IPS-15b (cell line): ENCODE measurements at regions not wholly inside any gene's neighbourhood (a gene's known extent, or its start where the extent isn't known, plus 50 kb on each side); places are given as distances from the start of the nearest gene placed in this dataset.

Experiments used
- H3K27me3 ChIP-seq: one replicate; pipeline ENCODE4 v1.6.1; 2013; ENCODE audit warnings: low read length; ENCODE audit not compliant: control insufficient read depth, insufficient read depth
- H3K36me3 ChIP-seq: one replicate; pipeline ENCODE4 v1.6.1; 2013; ENCODE audit warnings: low read length; ENCODE audit not compliant: control insufficient read depth, insufficient read depth
- H3K4me1 ChIP-seq: one replicate; pipeline ENCODE4 v1.6.1; 2013; ENCODE audit warnings: mild to moderate bottlenecking, low read length; ENCODE audit not compliant: control insufficient read depth, insufficient read depth
- H3K4me3 ChIP-seq: one replicate; pipeline ENCODE4 v1.5.1; 2013; ENCODE audit warnings: low read depth, low read length
- H3K9ac ChIP-seq: one replicate; pipeline ENCODE4 v1.6.1; 2013; ENCODE audit warnings: low read depth, mild to moderate bottlenecking, low read length
- H3K9me3 ChIP-seq: one replicate; pipeline ENCODE4 v1.6.1; 2013; ENCODE audit warnings: mild to moderate bottlenecking, low read length; ENCODE audit not compliant: control insufficient read depth, insufficient read depth

- Histone ChIP-seq H3K9ac (no peak overlapping the region), H3K36me3 (no peaks in the 10 kb centered on the region), H3K9me3 (no peaks in the 10 kb centered on the region), H3K4me3 (no peak overlapping the region), H3K4me1 (no peaks in the 10 kb centered on the region), H3K27me3 (no peaks in the 10 kb centered on the region)
Measured at GRCh38 chr2:5588601-5589000, 103.6 kb upstream of the SOX11 start.

DNA sequence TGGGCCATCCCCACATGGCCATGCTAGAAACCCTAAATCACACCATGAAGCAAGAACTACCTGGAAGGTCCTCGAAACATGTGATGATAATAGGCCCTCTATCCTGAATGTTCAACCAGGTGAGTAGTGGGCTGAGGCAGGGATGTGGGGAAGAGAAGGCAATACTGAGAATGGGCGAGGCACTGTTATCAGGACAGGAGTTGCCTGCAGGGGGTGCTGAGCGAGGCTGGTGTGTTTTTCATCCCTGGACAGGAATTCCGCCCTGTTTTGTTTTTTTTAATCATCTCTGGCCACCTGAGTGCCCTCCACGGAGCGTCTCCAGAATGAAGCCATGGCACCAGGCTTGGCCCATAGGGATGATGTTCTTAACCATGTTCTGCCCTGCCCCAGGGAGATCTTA, 103.0 kb upstream of the SOX11 start:
- Histone ChIP-seq H3K4me1 (no peaks in the 10 kb centered on the region), H3K4me3 (no peak overlapping the region), H3K36me3 (no peaks in the 10 kb centered on the region), H3K27me3 (no peaks in the 10 kb centered on the region), H3K9me3 (no peaks in the 10 kb centered on the region), H3K9ac (no peak overlapping the region)

GRCh38 chr2:5590886-5591285, 101.3 kb upstream of the SOX11 start:
- no peaks in the 10 kb centered on the region for H3K9me3 ChIP-seq
- no peaks in the 10 kb centered on the region for H3K4me1 ChIP-seq
- no peaks in the 10 kb centered on the region for H3K27me3 ChIP-seq
- no peak overlapping the region for H3K4me3 ChIP-seq
- no peak overlapping the region for H3K9ac ChIP-seq
- no peaks in the 10 kb centered on the region for H3K36me3 ChIP-seq

- H3K9ac ChIP-seq: no peak overlapping the region
- no peaks in the 10 kb centered on the region for H3K4me1 ChIP-seq
- no peaks in the 10 kb centered on the region for H3K36me3 ChIP-seq
- H3K4me3 ChIP-seq: no peak overlapping the region
- H3K9me3 ChIP-seq: no peaks in the 10 kb centered on the region
- no peaks in the 10 kb centered on the region for H3K27me3 ChIP-seq
Measured at GRCh38 chr2:5592916-5593315, 99.3 kb upstream of the SOX11 start.

GRCh38 chr2:5594249-5594695, 97.9 kb upstream of the SOX11 start:
- H3K4me1 ChIP-seq: no peaks in the 10 kb centered on the region
- no peak overlapping the region for H3K4me3 ChIP-seq
- H3K9ac ChIP-seq: no peak overlapping the region
- no peaks in the 10 kb centered on the region for H3K36me3 ChIP-seq
- no peaks in the 10 kb centered on the region for H3K27me3 ChIP-seq
- H3K9me3 ChIP-seq: no peaks in the 10 kb centered on the region

GRCh38 chr2:5596868-5597267, 95.3 kb upstream of the SOX11 start:
- Histone ChIP-seq H3K4me1 (no peaks in the 10 kb centered on the region), H3K9ac (no peak overlapping the region), H3K27me3 (no peaks in the 10 kb centered on the region), H3K9me3 (no peaks in the 10 kb centered on the region), H3K4me3 (no peak overlapping the region), H3K36me3 (no peaks in the 10 kb centered on the region)

- Histone ChIP-seq H3K36me3 (no peaks in the 10 kb centered on the region), H3K4me1 (no peaks in the 10 kb centered on the region), H3K9ac (no peak overlapping the region), H3K27me3 (no peaks in the 10 kb centered on the region), H3K4me3 (no peak overlapping the region), H3K9me3 (no peaks in the 10 kb centered on the region)
Measured at GRCh38 chr2:5598156-5598555, 94.0 kb upstream of the SOX11 start.

- no peaks in the 10 kb centered on the region for H3K9me3 ChIP-seq
- H3K9ac ChIP-seq: no peak overlapping the region
- no peaks in the 10 kb centered on the region for H3K36me3 ChIP-seq
- peaks cover 8% of the 10 kb centered on the region for H3K4me1 ChIP-seq
- no peaks in the 10 kb centered on the region for H3K27me3 ChIP-seq
- H3K4me3 ChIP-seq: no peak overlapping the region
Measured at GRCh38 chr2:5609201-5609600, 83.0 kb upstream of the SOX11 start.

- no peak overlapping the region for H3K9ac ChIP-seq
- no peak overlapping the region for H3K4me3 ChIP-seq
- H3K27me3 ChIP-seq: no peaks in the 10 kb centered on the region
- H3K9me3 ChIP-seq: no peaks in the 10 kb centered on the region
- H3K4me1 ChIP-seq: peaks cover 8% of the 10 kb centered on the region
- H3K36me3 ChIP-seq: no peaks in the 10 kb centered on the region
Measured at GRCh38 chr2:5612666-5613065, 79.5 kb upstream of the SOX11 start.

GRCh38 chr2:5616019-5616418, 76.2 kb upstream of the SOX11 start:
- Histone ChIP-seq H3K9ac (no peak overlapping the region), H3K27me3 (no peaks in the 10 kb centered on the region), H3K9me3 (no peaks in the 10 kb centered on the region), H3K4me3 (no peak overlapping the region), H3K36me3 (no peaks in the 10 kb centered on the region), H3K4me1 (no peaks in the 10 kb centered on the region)

DNA sequence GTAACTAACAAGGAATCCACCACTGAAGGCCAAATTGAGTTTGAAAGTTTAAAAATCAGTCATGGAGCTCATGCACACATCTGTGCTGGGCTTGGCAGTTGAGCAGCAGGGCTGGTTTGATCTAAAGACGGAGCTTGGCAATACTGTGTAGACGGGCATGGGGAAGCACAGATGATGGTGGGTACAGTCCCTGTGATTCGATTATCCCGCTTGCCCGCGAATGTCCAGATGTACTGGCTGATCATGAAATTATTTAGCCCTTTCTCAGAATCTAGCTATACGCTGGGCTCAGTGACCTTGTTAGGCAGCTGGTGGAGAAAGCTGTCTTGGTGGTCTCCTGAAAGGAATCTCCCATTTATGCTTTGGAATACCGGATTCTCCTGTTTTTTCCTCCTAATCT, 74.8 kb upstream of the SOX11 start:
- no peak overlapping the region for H3K4me3 ChIP-seq

DNA sequence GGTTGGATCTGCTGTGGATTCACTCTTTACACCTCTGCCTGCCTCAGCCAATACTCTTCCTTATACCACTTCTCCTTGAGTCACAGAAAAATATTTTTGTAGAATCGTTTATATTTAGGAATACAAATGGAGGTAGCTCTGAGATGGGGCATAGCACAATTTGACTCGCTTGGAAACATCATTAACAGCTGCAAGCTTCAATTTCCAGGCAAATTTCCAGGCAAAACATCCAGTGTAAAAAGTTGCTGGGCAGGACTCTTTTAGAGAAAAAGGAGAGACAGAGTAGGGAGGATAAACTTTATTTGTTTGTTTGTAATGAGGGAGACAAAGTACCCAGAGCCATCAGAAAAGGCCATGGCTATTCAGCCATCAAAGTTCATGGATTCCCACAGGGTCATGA, 74.4 kb upstream of the SOX11 start:
- no peaks in the 10 kb centered on the region for H3K36me3 ChIP-seq
- H3K4me3 ChIP-seq: no peak overlapping the region
- no peaks in the 10 kb centered on the region for H3K27me3 ChIP-seq
- no peaks in the 10 kb centered on the region for H3K9me3 ChIP-seq
- H3K4me1 ChIP-seq: no peaks in the 10 kb centered on the region
- no peak overlapping the region for H3K9ac ChIP-seq

More for the DNA sequence above, 74.8 kb upstream of the SOX11 start:
- no peak overlapping the region for H3K9ac ChIP-seq
- no peaks in the 10 kb centered on the region for H3K9me3 ChIP-seq
- H3K36me3 ChIP-seq: no peaks in the 10 kb centered on the region
- H3K4me1 ChIP-seq: no peaks in the 10 kb centered on the region
- H3K27me3 ChIP-seq: no peaks in the 10 kb centered on the region

DNA sequence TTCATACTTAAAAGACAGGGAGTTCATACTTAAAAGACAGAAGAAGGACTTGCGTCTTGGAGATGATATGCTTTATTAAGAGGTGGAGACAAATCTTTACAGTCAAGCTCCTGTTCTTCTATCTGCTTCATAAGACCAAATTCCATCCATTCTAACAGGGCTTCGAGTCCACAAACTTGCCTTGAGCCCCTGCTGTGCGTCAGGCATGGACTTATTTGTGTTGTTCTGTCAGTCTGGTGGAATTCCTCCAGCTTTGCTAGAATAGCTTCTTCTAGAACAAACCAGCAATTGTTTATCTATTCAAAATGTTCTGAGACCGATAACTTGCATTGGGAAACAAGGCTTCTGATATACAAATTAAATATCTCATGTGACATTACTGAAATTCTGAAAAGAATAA, 73.9 kb upstream of the SOX11 start:
- H3K9me3 ChIP-seq: no peaks in the 10 kb centered on the region
- H3K27me3 ChIP-seq: no peaks in the 10 kb centered on the region
- H3K4me3 ChIP-seq: no peak overlapping the region
- no peaks in the 10 kb centered on the region for H3K4me1 ChIP-seq
- H3K9ac ChIP-seq: no peak overlapping the region
- no peaks in the 10 kb centered on the region for H3K36me3 ChIP-seq
